HEK293T (cell line): ENCODE measurements at regions not wholly inside any gene's neighbourhood (a gene's known extent, or its start where the extent isn't known, plus 50 kb on each side); places are given as distances from the start of the nearest gene placed in this dataset.

Experiments used
- ARNT ChIP-seq: fragments of 450-650 bp; IDR thresholded peaks from 2 replicates; pipeline ENCODE4 v1.6.1; 2017; ENCODE audit warnings: mild to moderate bottlenecking
- CTBP1 ChIP-seq: fragments of 450-650 bp; IDR thresholded peaks from 2 replicates; pipeline ENCODE4 v1.6.1; 2016; ENCODE audit warnings: borderline replicate concordance
- FOXK2 ChIP-seq: fragments of 450-650 bp; IDR thresholded peaks from 2 replicates; pipeline ENCODE4 v1.6.1; 2016; ENCODE audit warnings: mild to moderate bottlenecking
- FOXM1 ChIP-seq: fragments of 450-650 bp; IDR thresholded peaks from 2 replicates; pipeline ENCODE4 v1.6.1; 2017; ENCODE audit warnings: mild to moderate bottlenecking, borderline replicate concordance
- NFRKB ChIP-seq: fragments of 450-650 bp; IDR thresholded peaks from 2 replicates; pipeline ENCODE4 v1.6.1; 2016; ENCODE audit warnings: mild to moderate bottlenecking, moderate library complexity
- PKNOX1 ChIP-seq: fragments of 450-650 bp; IDR thresholded peaks from 2 replicates; pipeline ENCODE4 v1.6.1; 2016
- SUZ12 ChIP-seq: fragments of 450-650 bp; IDR thresholded peaks from 2 replicates; pipeline ENCODE4 v1.6.1; 2016; ENCODE audit warnings: mild to moderate bottlenecking
- TARDBP ChIP-seq: fragments of 450-650 bp; IDR thresholded peaks from 2 replicates; pipeline ENCODE4 v1.6.1; 2016

GRCh38 chr7:89456556-89456955 is 661.0 kb upstream of the TEX47 start:
- TF ChIP-seq CTBP1 (no peak), ARNT (no peak), FOXM1 (no peak), TARDBP (no peak), PKNOX1 (no peak), NFRKB (no peak), FOXK2 (no peak), SUZ12 (no peak)
